ENCODE measurements at regions not wholly inside any gene's neighbourhood (a gene's known extent, or its start where the extent isn't known, plus 50 kb on each side); places are given as distances from the start of the nearest gene placed in this dataset.

DNA sequence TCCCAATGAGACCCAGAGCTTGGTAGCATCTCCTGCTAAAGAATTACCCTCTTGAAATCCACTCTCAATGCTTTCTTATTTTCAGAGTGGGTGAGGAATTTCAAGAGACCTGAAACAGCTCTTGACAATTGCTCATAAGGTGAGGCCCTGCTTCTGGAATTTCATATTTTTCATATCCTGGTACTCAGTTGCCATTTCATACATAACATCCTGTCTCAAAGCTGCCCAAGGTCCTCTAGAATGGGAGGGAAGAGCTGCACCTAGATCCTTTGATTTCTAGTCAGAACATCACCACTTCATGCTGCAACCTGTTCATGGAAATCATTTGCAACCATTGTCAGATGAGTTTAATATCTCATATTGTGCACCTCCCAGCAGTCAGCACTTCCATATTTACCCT is 404.8 kb upstream of the GALNT5 start:
- TF ChIP-seq, protein P1, sequence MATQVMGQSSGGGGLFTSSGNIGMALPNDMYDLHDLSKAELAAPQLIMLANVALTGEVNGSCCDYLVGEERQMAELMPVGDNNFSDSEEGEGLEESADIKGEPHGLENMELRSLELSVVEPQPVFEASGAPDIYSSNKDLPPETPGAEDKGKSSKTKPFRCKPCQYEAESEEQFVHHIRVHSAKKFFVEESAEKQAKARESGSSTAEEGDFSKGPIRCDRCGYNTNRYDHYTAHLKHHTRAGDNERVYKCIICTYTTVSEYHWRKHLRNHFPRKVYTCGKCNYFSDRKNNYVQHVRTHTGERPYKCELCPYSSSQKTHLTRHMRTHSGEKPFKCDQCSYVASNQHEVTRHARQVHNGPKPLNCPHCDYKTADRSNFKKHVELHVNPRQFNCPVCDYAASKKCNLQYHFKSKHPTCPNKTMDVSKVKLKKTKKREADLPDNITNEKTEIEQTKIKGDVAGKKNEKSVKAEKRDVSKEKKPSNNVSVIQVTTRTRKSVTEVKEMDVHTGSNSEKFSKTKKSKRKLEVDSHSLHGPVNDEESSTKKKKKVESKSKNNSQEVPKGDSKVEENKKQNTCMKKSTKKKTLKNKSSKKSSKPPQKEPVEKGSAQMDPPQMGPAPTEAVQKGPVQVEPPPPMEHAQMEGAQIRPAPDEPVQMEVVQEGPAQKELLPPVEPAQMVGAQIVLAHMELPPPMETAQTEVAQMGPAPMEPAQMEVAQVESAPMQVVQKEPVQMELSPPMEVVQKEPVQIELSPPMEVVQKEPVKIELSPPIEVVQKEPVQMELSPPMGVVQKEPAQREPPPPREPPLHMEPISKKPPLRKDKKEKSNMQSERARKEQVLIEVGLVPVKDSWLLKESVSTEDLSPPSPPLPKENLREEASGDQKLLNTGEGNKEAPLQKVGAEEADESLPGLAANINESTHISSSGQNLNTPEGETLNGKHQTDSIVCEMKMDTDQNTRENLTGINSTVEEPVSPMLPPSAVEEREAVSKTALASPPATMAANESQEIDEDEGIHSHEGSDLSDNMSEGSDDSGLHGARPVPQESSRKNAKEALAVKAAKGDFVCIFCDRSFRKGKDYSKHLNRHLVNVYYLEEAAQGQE (IDR thresholded peaks at IDR 0.05; ENCODE audit: borderline replicate concordance): no peak
- TF ChIP-seq POLR2AphosphoS5 (IDR thresholded peaks at IDR 0.05): no peak
